GM21515 (cell line): ENCODE measurements at regions not wholly inside any gene's neighbourhood (a gene's known extent, or its start where the extent isn't known, plus 50 kb on each side); places are given as distances from the start of the nearest gene placed in this dataset.
"Not testable (repeated sequence)": the region's sequence is repeated elsewhere in the genome, so short reads cannot be mapped to it uniquely, and the experiment has no call there.

Source experiments
- ATAC-seq: cut with Tn5 transposase; IDR thresholded peaks from one replicate; pipeline ENCODE4 v1.9.1; 2021; ENCODE audit not compliant: unreplicated experiment

GRCh38 chr7:125485223-125485622, 555.6 kb upstream of the POT1 start:
- ATAC-seq: no peak

- ATAC-seq: no peak
Observed at GRCh38 chr7:125484755-125485154, 555.1 kb upstream of the POT1 start.

- no peak for ATAC-seq
Observed at GRCh38 chr7:125481323-125481722, 551.7 kb upstream of the POT1 start.

- ATAC-seq: no peak
Observed at GRCh38 chr7:125480762-125481161, 551.1 kb upstream of the POT1 start.

- no peak for ATAC-seq
Observed at GRCh38 chr7:125468855-125469174, 539.2 kb upstream of the POT1 start.

- ATAC-seq: no peak
Observed at GRCh38 chr7:125467996-125468854, 538.6 kb upstream of the POT1 start.

GRCh38 chr7:125465527-125465926, 535.9 kb upstream of the POT1 start:
- no peak for ATAC-seq

GRCh38 chr7:125462615-125463014, 533.0 kb upstream of the POT1 start:
- ATAC-seq: no peak

GRCh38 chr7:125459038-125459437, 529.4 kb upstream of the POT1 start:
- no peak for ATAC-seq

- ATAC-seq: no peak
Observed at GRCh38 chr7:125450749-125451148, 521.1 kb upstream of the POT1 start.

GRCh38 chr7:125445836-125446235, 516.2 kb upstream of the POT1 start:
- ATAC-seq: no peak

- no peak for ATAC-seq
Observed at GRCh38 chr7:125444864-125445263, 515.2 kb upstream of the POT1 start.

GRCh38 chr7:125436220-125436619, 506.6 kb upstream of the POT1 start:
- no peak for ATAC-seq

GRCh38 chr7:125431349-125431748, 501.7 kb upstream of the POT1 start:
- no peak for ATAC-seq

GRCh38 chr7:125430013-125430412, 500.4 kb upstream of the POT1 start:
- ATAC-seq: no peak

GRCh38 chr7:125427676-125428075, 498.1 kb upstream of the POT1 start:
- ATAC-seq: no peak

- ATAC-seq: no peak
Observed at GRCh38 chr7:125425506-125425905, 495.9 kb upstream of the POT1 start.

GRCh38 chr7:125424721-125425120, 495.1 kb upstream of the POT1 start:
- no peak for ATAC-seq

- no peak for ATAC-seq
Observed at GRCh38 chr7:125423458-125424155, 494.0 kb upstream of the POT1 start.

- ATAC-seq: not testable (repeated sequence)
Observed at GRCh38 chr7:125421407-125421806, 491.8 kb upstream of the POT1 start.

GRCh38 chr7:125412890-125413665, 483.5 kb upstream of the POT1 start:
- no peak for ATAC-seq

GRCh38 chr7:125409921-125410320, 480.3 kb upstream of the POT1 start:
- no peak for ATAC-seq
